ENCODE measurements at regions not wholly inside any gene's neighbourhood (a gene's known extent, or its start where the extent isn't known, plus 50 kb on each side); places are given as distances from the start of the nearest gene placed in this dataset.

DNA sequence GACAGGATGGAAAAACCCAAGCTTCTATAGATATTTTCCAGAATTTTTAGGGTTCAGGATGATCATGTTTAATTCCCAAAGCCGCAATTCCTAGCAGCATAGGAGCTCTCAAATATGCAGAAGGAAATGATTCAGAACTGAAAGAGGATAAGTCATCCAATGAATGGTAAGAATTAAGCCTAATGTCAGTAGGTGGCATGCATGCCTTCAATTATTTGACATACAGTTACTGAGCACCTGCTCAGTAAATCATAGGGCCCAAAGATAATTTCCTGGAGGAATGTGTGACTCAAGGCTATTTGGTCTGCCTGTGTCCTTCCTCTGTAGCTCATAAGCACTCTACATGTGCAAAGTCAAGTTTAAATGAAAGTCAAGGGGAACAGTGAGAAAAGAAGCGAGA lies 116.8 kb upstream of the SLC38A4 start:
- 81 to 85% (median 81%) methylated on average over 2 of the region's 2 CpGs for WGBS, 3 donors
- intact Hi-C loops (cut with DNase I), result no loop called here
- no peaks in the 10 kb centered on the region for H3K36me3 ChIP-seq (ENCODE audit: insufficient read depth in 1 of 2, low read depth in 1 of 2)
- no peak for DNase-seq
- no peak overlapping the region for H3K4me3 ChIP-seq
- H3K9me3 ChIP-seq, result no peaks in the 10 kb centered on the region
- no peaks in the 10 kb centered on the region for H3K27me3 ChIP-seq (ENCODE audit: insufficient read depth in 3 of 3, low read length in 2 of 3)
- peak; percentile 66 to 89 (median 82) for ATAC-seq
- no peak overlapping the region for H3K27ac ChIP-seq
- TF ChIP-seq, protein P1, sequence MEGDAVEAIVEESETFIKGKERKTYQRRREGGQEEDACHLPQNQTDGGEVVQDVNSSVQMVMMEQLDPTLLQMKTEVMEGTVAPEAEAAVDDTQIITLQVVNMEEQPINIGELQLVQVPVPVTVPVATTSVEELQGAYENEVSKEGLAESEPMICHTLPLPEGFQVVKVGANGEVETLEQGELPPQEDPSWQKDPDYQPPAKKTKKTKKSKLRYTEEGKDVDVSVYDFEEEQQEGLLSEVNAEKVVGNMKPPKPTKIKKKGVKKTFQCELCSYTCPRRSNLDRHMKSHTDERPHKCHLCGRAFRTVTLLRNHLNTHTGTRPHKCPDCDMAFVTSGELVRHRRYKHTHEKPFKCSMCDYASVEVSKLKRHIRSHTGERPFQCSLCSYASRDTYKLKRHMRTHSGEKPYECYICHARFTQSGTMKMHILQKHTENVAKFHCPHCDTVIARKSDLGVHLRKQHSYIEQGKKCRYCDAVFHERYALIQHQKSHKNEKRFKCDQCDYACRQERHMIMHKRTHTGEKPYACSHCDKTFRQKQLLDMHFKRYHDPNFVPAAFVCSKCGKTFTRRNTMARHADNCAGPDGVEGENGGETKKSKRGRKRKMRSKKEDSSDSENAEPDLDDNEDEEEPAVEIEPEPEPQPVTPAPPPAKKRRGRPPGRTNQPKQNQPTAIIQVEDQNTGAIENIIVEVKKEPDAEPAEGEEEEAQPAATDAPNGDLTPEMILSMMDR (IDR thresholded peaks at IDR 0.05), result no peak
- H3K4me1 ChIP-seq, result peaks cover 10% of the 10 kb centered on the region

DNA sequence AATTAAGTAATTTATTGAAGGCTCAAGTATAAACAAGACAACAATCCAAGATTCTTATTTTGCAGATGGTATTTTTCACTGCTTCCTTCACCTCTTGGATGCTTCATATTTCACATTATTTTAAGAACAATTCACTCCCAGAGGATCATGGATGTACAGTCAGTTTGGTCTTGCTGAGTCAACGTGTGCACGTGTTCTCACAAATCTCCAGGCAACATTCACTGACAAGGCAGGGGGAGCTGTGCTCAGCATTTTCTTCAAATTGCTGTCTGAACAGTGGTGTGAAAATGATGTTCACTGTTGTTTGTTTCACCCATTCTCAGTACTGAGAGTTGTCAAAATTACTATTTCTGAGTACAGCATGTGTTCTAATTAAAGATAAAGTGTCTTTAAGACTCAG lies 118.3 kb upstream of the SLC38A4 start:
- no peaks in the 10 kb centered on the region for H3K36me3 ChIP-seq (ENCODE audit: insufficient read depth in 1 of 2, low read depth in 1 of 2)
- no peaks in the 10 kb centered on the region for H3K27me3 ChIP-seq (ENCODE audit: insufficient read depth in 3 of 3, low read length in 2 of 3)
- H3K27ac ChIP-seq, result no peak overlapping the region
- TF ChIP-seq, protein P1 (IDR thresholded peaks at IDR 0.05), result peak; percentile 20
- ATAC-seq (peak; percentile 67 to 86 (median 80)), DNase-seq (no peak)
- WGBS, 3 donors, result 0 to 19% (median 11%) methylated on average over 2 of the region's 2 CpGs
- H3K4me3 ChIP-seq, result no peak overlapping the region
- no peaks in the 10 kb centered on the region for H3K9me3 ChIP-seq
- peaks cover 10% of the 10 kb centered on the region for H3K4me1 ChIP-seq
- intact Hi-C loops (cut with DNase I), result no loop called here

DNA sequence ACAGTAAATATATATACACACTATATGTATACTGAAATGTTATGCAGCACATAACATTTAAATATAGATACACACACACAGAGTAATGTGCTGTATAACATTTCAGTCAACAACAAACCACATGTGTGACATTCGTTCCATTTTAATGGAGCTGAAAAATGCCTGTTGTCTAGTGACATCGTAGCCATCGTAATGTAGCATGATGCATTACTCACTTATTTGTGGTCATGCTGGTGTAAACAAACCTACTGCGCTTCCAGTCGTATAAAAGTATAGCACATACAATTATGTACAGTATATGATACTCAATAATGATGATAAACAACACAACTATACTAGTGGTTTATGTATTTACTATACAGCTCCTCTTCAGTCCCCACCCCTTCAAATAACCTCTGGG lies 119.0 kb upstream of the SLC38A4 start:
- TF ChIP-seq, protein P1 (IDR thresholded peaks at IDR 0.05), result no peak
- no peak overlapping the region for H3K4me3 ChIP-seq
- H3K4me1 ChIP-seq, result peaks cover 10% of the 10 kb centered on the region
- H3K27ac ChIP-seq, result no peak overlapping the region
- intact Hi-C loops (cut with DNase I), result loop anchor here in 1 of 2 donors (5.0 kb wide), 1 partner anchor 38 kb away; no protein-coding TSS in a partner anchor
- ATAC-seq (no peak), DNase-seq (no peak)
- H3K27me3 ChIP-seq (ENCODE audit: insufficient read depth in 3 of 3, low read length in 2 of 3), result no peaks in the 10 kb centered on the region
- H3K9me3 ChIP-seq, result no peaks in the 10 kb centered on the region
- WGBS, 3 donors, result 84 to 87% (median 85%) methylated on average over 5 of the region's 5 CpGs
- H3K36me3 ChIP-seq (ENCODE audit: insufficient read depth in 1 of 2, low read depth in 1 of 2), result no peaks in the 10 kb centered on the region

DNA sequence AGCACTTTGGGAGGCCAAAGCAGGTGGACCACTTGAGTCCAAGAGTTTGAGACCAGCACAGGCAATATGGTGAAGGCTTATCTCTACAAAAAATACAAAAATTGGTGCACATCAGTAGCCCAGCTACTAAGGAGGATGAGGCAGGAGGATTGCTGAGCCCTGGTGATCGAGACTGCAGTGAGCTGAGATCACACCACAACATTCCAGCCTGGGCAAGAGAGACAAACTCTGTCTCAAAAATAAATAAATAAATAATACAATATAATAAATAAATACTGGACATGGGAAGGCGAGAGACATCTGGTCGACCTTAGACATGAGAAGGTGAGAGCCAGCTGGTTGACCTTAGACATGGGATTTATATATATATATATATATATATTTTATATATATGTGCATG lies 119.8 kb upstream of the SLC38A4 start:
- no peak overlapping the region for H3K27ac ChIP-seq
- no peaks in the 10 kb centered on the region for H3K9me3 ChIP-seq
- peaks cover 10% of the 10 kb centered on the region for H3K4me1 ChIP-seq
- ATAC-seq, result no peak
- H3K4me3 ChIP-seq, result no peak overlapping the region
- intact Hi-C loops (cut with DNase I), result loop anchor here in 1 of 2 donors (5.0 kb wide), 1 partner anchor 37 kb away; no protein-coding TSS in a partner anchor
- no peak for DNase-seq
- 85 to 93% (median 90%) methylated on average over 3 of the region's 3 CpGs for WGBS, 3 donors
- H3K36me3 ChIP-seq (ENCODE audit: insufficient read depth in 1 of 2, low read depth in 1 of 2), result no peaks in the 10 kb centered on the region
- no peaks in the 10 kb centered on the region for H3K27me3 ChIP-seq (ENCODE audit: insufficient read depth in 3 of 3, low read length in 2 of 3)
- TF ChIP-seq, protein P1 (IDR thresholded peaks at IDR 0.05), result no peak

DNA sequence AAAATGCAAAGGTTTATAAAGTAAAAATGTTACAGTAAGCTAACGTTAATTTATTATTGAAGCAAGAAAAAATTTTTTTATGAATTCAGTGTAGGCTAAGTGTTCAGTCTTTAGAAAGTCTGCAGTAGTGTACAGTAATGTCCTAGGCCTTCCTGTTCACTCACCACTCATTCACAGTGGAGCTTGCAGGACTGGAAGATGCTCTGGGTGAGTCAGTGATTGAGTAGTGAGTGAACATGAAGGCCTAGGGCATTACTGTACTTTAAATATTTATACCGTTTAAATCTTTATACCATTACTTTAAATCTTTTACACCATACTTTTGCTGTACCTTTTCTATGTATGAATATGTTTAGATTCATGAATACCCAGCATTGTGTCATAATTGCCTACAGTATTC lies 120.3 kb upstream of the SLC38A4 start:
- peaks cover 10% of the 10 kb centered on the region for H3K4me1 ChIP-seq
- no peaks in the 10 kb centered on the region for H3K27me3 ChIP-seq (ENCODE audit: insufficient read depth in 3 of 3, low read length in 2 of 3)
- WGBS, 3 donors, result 91 to 99% (median 96%) methylated on average over 2 of the region's 2 CpGs
- TF ChIP-seq, protein P1 (IDR thresholded peaks at IDR 0.05), result no peak
- no peaks in the 10 kb centered on the region for H3K9me3 ChIP-seq
- no peaks in the 10 kb centered on the region for H3K36me3 ChIP-seq (ENCODE audit: insufficient read depth in 1 of 2, low read depth in 1 of 2)
- intact Hi-C loops (cut with DNase I), result loop anchor here in 1 of 2 donors (5.0 kb wide), 1 partner anchor 36 kb away; no protein-coding TSS in a partner anchor
- ATAC-seq, result no peak
- DNase-seq, result no peak
- no peak overlapping the region for H3K27ac ChIP-seq
- no peak overlapping the region for H3K4me3 ChIP-seq

Data from psoas muscle (tissue), 7 donors.